Muscle of arm (tissue), 1 donor: ENCODE measurements at regions not wholly inside any gene's neighbourhood (a gene's known extent, or its start where the extent isn't known, plus 50 kb on each side); places are given as distances from the start of the nearest gene placed in this dataset.

Experiments used
- DNase-seq: peaks from one replicate; pipeline ENCODE4 v3.0.0-alpha.2; 2013

- DNase-seq = no peak
Measured at GRCh38 chr16:80081846-80082245, 458.9 kb upstream of the DYNLRB2 start.

GRCh38 chr16:80080287-80080851, 460.4 kb upstream of the DYNLRB2 start:
- no peak for DNase-seq

- no peak for DNase-seq
Measured at GRCh38 chr16:80079072-80079471, 461.7 kb upstream of the DYNLRB2 start.

- no peak for DNase-seq
Measured at GRCh38 chr16:80077696-80078095, 463.1 kb upstream of the DYNLRB2 start.

- no peak for DNase-seq
Measured at GRCh38 chr16:80074329-80074728, 466.5 kb upstream of the DYNLRB2 start.

- no peak for DNase-seq
Measured at GRCh38 chr16:80071964-80072456, 468.8 kb upstream of the DYNLRB2 start.

- DNase-seq = no peak
Measured at GRCh38 chr16:80066805-80067580, 466.5 kb upstream of the MAF start.

GRCh38 chr16:80065541-80065940, 465.0 kb upstream of the MAF start:
- DNase-seq = no peak

GRCh38 chr16:80063713-80064069, 463.2 kb upstream of the MAF start:
- no peak for DNase-seq

GRCh38 chr16:80063031-80063712, 462.6 kb upstream of the MAF start:
- peak; percentile 38 for DNase-seq

- no peak for DNase-seq
Measured at GRCh38 chr16:80062361-80063030, 462.0 kb upstream of the MAF start.

- DNase-seq = no peak
Measured at GRCh38 chr16:80060470-80060869, 459.9 kb upstream of the MAF start.

GRCh38 chr16:80059836-80060235, 459.3 kb upstream of the MAF start:
- no peak for DNase-seq

- DNase-seq = peak; percentile 79
Measured at GRCh38 chr16:80058214-80058613, 457.7 kb upstream of the MAF start.

GRCh38 chr16:80056324-80056723, 455.8 kb upstream of the MAF start:
- no peak for DNase-seq

GRCh38 chr16:80055831-80056230, 455.3 kb upstream of the MAF start:
- DNase-seq = no peak

- DNase-seq = no peak
Measured at GRCh38 chr16:80054647-80055046, 454.1 kb upstream of the MAF start.

- no peak for DNase-seq
Measured at GRCh38 chr16:80051040-80051439, 450.5 kb upstream of the MAF start.

GRCh38 chr16:80048250-80048649, 447.7 kb upstream of the MAF start:
- no peak for DNase-seq

- no peak for DNase-seq
Measured at GRCh38 chr16:80047842-80048241, 447.3 kb upstream of the MAF start.

- no peak for DNase-seq
Measured at GRCh38 chr16:80046848-80047247, 446.3 kb upstream of the MAF start.

- DNase-seq = no peak
Measured at GRCh38 chr16:80046261-80046660, 445.7 kb upstream of the MAF start.

- no peak for DNase-seq
Measured at GRCh38 chr16:80045861-80046260, 445.3 kb upstream of the MAF start.
